ENCODE measurements at regions not wholly inside any gene's neighbourhood (a gene's known extent, or its start where the extent isn't known, plus 50 kb on each side); places are given as distances from the start of the nearest gene placed in this dataset.

- TF ChIP-seq, protein P1, sequence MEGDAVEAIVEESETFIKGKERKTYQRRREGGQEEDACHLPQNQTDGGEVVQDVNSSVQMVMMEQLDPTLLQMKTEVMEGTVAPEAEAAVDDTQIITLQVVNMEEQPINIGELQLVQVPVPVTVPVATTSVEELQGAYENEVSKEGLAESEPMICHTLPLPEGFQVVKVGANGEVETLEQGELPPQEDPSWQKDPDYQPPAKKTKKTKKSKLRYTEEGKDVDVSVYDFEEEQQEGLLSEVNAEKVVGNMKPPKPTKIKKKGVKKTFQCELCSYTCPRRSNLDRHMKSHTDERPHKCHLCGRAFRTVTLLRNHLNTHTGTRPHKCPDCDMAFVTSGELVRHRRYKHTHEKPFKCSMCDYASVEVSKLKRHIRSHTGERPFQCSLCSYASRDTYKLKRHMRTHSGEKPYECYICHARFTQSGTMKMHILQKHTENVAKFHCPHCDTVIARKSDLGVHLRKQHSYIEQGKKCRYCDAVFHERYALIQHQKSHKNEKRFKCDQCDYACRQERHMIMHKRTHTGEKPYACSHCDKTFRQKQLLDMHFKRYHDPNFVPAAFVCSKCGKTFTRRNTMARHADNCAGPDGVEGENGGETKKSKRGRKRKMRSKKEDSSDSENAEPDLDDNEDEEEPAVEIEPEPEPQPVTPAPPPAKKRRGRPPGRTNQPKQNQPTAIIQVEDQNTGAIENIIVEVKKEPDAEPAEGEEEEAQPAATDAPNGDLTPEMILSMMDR (IDR thresholded peaks at IDR 0.05; ENCODE audit: poor library complexity, severe bottlenecking): no peak
- TF ChIP-seq EZH2 (IDR thresholded peaks at IDR 0.05; ENCODE audit: borderline replicate concordance, insufficient read depth, low read length, poor library complexity, severe bottlenecking) (no peak), EP300 (conservative IDR thresholded peaks at IDR 0.05; ENCODE audit: poor library complexity, severe bottlenecking) (no peak), POLR2AphosphoS5 (IDR thresholded peaks at IDR 0.05) (no peak), SMC3 (conservative IDR thresholded peaks at IDR 0.05; ENCODE audit: poor library complexity) (no peak), TAF1 (IDR thresholded peaks at IDR 0.05; ENCODE audit: low read depth) (no peak), MXI1 (conservative IDR thresholded peaks at IDR 0.05; ENCODE audit: poor library complexity, severe bottlenecking) (no peak), RAD21 (conservative IDR thresholded peaks at IDR 0.05) (no peak), REST (IDR thresholded peaks at IDR 0.05; ENCODE audit: borderline replicate concordance) (no peak)
Measured at GRCh38 chr7:26588511-26588910, 275.9 kb downstream of the SKAP2 start.

Data from neural cell (in vitro differentiated cells).